Naive thymus-derived CD4-positive, alpha-beta T cell (primary cell): ENCODE measurements at regions not wholly inside any gene's neighbourhood (a gene's known extent, or its start where the extent isn't known, plus 50 kb on each side); places are given as distances from the start of the nearest gene placed in this dataset.

Source experiments
- ATAC-seq: fragments of 150-1000 bp; cut with Tn5 transposase; 2 replicates; pipeline ENCODE4 v1.10.0; 2021; ENCODE audit warnings: mild to moderate bottlenecking, moderate library complexity
- CTCF ChIA-PET: fragments of 350-600 bp; sonication (Branson Sonifier 250); formaldehyde crosslinking; loops from one replicate; lab custom pipeline; 2021; ENCODE audit warnings: antibody characterized with exemption; lab: Charles Lee
- POLR2A ChIA-PET: fragments of 350-600 bp; sonication (Branson Sonifier 250); formaldehyde crosslinking; loops from one replicate; lab custom pipeline; 2021; ENCODE audit warnings: antibody characterized with exemption, inconsistent platforms; lab: Charles Lee
- DNase-seq, 9 donors: peaks; one replicate each; pipeline versions ENCODE4 v3.0.0 to v3.0.0-alpha.2; 2020 to 2022; ENCODE audit warnings: mixed read lengths in 1 of 9
- H3K27ac ChIP-seq: one replicate; pipeline ENCODE4 v1.7.0; 2013; ENCODE audit warnings: mild to moderate bottlenecking, low read depth, low read length, moderate library complexity
- H3K27me3 ChIP-seq, 2 donors: one replicate each; pipeline ENCODE4 v1.7.0; 2013; ENCODE audit warnings: low read length in 2 of 2, mild to moderate bottlenecking in 2 of 2, moderate library complexity in 2 of 2; ENCODE audit not compliant: control insufficient read depth in 2 of 2, insufficient read depth in 2 of 2
- H3K36me3 ChIP-seq, 3 experiments: 1 replicate in 2 of 3; 2 replicates in 1 of 3; pipeline ENCODE4 v1.7.0; 2013; ENCODE audit warnings: low read length in 3 of 3, mild to moderate bottlenecking in 3 of 3, moderate library complexity in 1 of 3; ENCODE audit not compliant: insufficient read depth in 3 of 3, control insufficient read depth in 2 of 3
- H3K4me1 ChIP-seq, 2 donors: one replicate each; pipeline ENCODE4 v1.7.0; 2013; ENCODE audit warnings: low read length in 2 of 2, mild to moderate bottlenecking in 2 of 2, moderate library complexity in 1 of 2; ENCODE audit not compliant: control insufficient read depth in 2 of 2, insufficient read depth in 2 of 2
- H3K4me3 ChIP-seq: 2 replicates; pipeline ENCODE4 v1.7.0; 2013; ENCODE audit warnings: mild to moderate bottlenecking, low read length
- H3K9me3 ChIP-seq, 3 experiments: 1 replicate in 2 of 3; 2 replicates in 1 of 3; pipeline ENCODE4 v1.7.0; 2013; ENCODE audit warnings: low read length in 3 of 3; ENCODE audit not compliant: control insufficient read depth in 2 of 3
- H3K27ac Mint-ChIP-seq, 9 donors: one replicate each; pipeline ENCODE4 v1.8.0; 2020 to 2022; ENCODE audit warnings: mixed read lengths in 9 of 9, mild to moderate bottlenecking in 8 of 9, moderate library complexity in 5 of 9, inconsistent platforms in 2 of 9
- H3K27me3 Mint-ChIP-seq, 5 donors: one replicate each; pipeline ENCODE4 v1.8.0; 2021 to 2022; ENCODE audit warnings: mixed read lengths in 5 of 5, mild to moderate bottlenecking in 1 of 5
- H3K36me3 Mint-ChIP-seq, 5 donors: one replicate each; pipeline ENCODE4 v1.8.0; 2020 to 2022; ENCODE audit warnings: mixed read lengths in 5 of 5, mild to moderate bottlenecking in 3 of 5, inconsistent platforms in 1 of 5
- H3K4me1 Mint-ChIP-seq, 7 donors: one replicate each; pipeline ENCODE4 v1.8.0; 2020 to 2022; ENCODE audit warnings: mixed read lengths in 7 of 7, mild to moderate bottlenecking in 3 of 7, inconsistent platforms in 1 of 7
- H3K4me3 Mint-ChIP-seq, 10 donors: one replicate each; pipeline ENCODE4 v1.8.0; 2020 to 2022; ENCODE audit warnings: mild to moderate bottlenecking in 10 of 10, mixed read lengths in 10 of 10, moderate library complexity in 6 of 10, inconsistent platforms in 2 of 10
- H3K9me3 Mint-ChIP-seq, 11 donors: one replicate each; pipeline ENCODE4 v1.8.0; 2020 to 2022; ENCODE audit warnings: mixed read lengths in 11 of 11, mild to moderate bottlenecking in 4 of 11, inconsistent platforms in 1 of 11, moderate library complexity in 1 of 11
- intact Hi-C, 2 donors: fragments of 100-400 bp; cut with micrococcal nuclease; formaldehyde crosslinking; loops; one replicate each; pipeline ENCODE4 v1.15.1; 2023

DNA sequence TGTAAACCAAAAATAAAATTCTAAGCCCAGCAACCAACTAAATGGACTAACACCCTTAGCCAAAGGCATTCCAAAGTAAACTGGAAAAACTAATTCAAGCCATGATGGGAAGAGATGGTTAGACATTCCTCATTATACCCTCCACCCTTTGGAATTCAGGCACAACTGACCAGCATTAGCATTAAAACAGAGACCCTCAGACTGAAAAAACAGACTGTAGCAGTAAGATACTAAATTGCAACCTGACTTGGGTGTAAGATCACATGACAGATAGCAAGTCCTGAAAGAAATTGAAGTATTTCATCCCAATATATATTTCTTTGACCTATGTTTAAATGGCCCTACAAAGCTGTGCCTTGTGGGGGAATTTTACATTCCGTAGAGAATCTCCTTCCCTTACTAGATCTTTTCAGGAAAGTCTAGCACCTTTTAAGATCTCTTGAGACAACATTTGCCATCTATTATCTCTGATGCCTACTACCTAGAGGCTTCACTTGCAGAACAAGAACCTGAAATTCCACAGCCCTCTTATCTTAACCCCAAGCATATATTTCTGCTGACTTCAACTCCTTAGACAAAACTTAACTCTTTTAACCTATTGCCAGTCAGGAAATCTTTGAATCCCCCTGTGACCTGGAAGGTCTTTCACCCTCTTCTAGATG is 750.2 kb upstream of the IGFBP3 start:
- H3K4me1 ChIP-seq = no peaks in the 10 kb centered on the region
- no peaks in the 10 kb centered on the region for H3K27me3 ChIP-seq
- Mint-ChIP-seq H3K36me3 (no peaks in the 10 kb centered on the region), H3K27ac (no peak overlapping the region), H3K9me3 (peaks cover 0 to 18% (median 4%) of the 10 kb centered on the region in 11 donors), H3K27me3 (peaks cover 0 to 3% (median 0%) of the 10 kb centered on the region in 5 donors), H3K4me3 (no peak overlapping the region), H3K4me1 (no peaks in the 10 kb centered on the region)
- DNase-seq (no peak), ATAC-seq (no peak)
- no peaks in the 10 kb centered on the region for H3K9me3 ChIP-seq
- ChIA-PET POLR2A (no interaction called here), CTCF (no interaction called here)
- intact Hi-C loops = no loop called here
- H3K36me3 ChIP-seq = no peaks in the 10 kb centered on the region
- H3K27ac ChIP-seq = no peak overlapping the region
- H3K4me3 ChIP-seq = no peak overlapping the region

DNA sequence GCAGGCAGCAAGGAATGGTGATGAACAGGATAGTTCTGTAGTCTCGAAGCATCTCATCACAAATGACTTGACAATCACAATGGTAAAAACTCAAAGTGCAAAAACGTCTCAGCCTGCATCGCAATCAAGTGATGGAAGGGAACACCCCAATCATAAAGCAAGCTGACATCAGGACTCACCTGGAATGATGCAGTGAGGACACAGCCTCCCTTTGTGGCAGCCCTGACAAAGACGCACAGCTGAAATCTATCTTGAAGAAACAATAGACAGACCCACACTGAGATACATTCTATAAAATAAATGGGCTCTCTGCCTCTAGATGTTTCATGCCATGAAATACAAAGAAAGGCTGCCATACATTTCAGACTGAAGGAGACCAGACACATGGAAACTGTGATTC is 748.0 kb upstream of the IGFBP3 start:
- Histone ChIP-seq H3K27ac (no peak overlapping the region), H3K36me3 (no peaks in the 10 kb centered on the region), H3K9me3 (no peaks in the 10 kb centered on the region), H3K4me3 (no peak overlapping the region), H3K4me1 (no peaks in the 10 kb centered on the region), H3K27me3 (no peaks in the 10 kb centered on the region)
- no peak for ATAC-seq
- no peak overlapping the region for H3K4me3 Mint-ChIP-seq
- intact Hi-C loops = no loop called here
- H3K4me1 Mint-ChIP-seq = no peaks in the 10 kb centered on the region
- H3K36me3 Mint-ChIP-seq = peaks cover 0 to 5% (median 0%) of the 10 kb centered on the region in 5 donors
- peaks cover 0 to 3% (median 0%) of the 10 kb centered on the region in 5 donors for H3K27me3 Mint-ChIP-seq
- CTCF ChIA-PET = no interaction called here
- DNase-seq = no peak
- peaks cover 0 to 24% (median 5%) of the 10 kb centered on the region in 11 donors for H3K9me3 Mint-ChIP-seq
- H3K27ac Mint-ChIP-seq = no peak overlapping the region
- POLR2A ChIA-PET = no interaction called here

DNA sequence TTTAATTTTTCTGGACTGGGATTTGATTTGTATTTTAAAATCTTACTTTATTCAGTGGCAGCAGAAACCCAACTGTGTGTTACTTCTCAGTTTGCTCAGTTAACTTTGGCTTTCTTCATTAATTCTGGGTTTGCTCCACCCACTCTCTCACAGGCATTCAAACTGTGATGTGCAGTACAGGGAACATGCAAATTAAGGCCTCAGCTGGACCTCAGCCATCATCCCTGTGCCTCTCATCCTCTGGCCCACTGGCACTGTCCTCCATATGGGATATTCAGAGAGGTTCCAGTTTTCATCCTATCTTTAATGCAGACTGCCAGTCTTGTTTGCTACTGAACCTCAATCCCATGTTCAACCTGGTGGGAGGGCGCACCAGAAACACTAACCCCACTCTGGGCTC is 743.4 kb upstream of the IGFBP3 start:
- ChIA-PET POLR2A (no interaction called here), CTCF (no interaction called here)
- ATAC-seq = no peak
- no peaks in the 10 kb centered on the region for H3K4me1 ChIP-seq
- H3K4me3 ChIP-seq = no peak overlapping the region
- Mint-ChIP-seq H3K9me3 (peaks cover 0 to 24% (median 7%) of the 10 kb centered on the region in 11 donors), H3K4me3 (no peak overlapping the region), H3K27ac (no peak overlapping the region), H3K36me3 (peaks cover 0 to 5% (median 0%) of the 10 kb centered on the region in 5 donors), H3K27me3 (no peaks in the 10 kb centered on the region), H3K4me1 (no peaks in the 10 kb centered on the region)
- H3K9me3 ChIP-seq = no peaks in the 10 kb centered on the region
- H3K36me3 ChIP-seq = no peaks in the 10 kb centered on the region
- no peak overlapping the region for H3K27ac ChIP-seq
- intact Hi-C loops = no loop called here
- no peak for DNase-seq
- H3K27me3 ChIP-seq = no peaks in the 10 kb centered on the region

GRCh38 chr7:46663025-46663424 is 742.0 kb upstream of the IGFBP3 start:
- H3K36me3 ChIP-seq = no peaks in the 10 kb centered on the region
- DNase-seq (no peak), ATAC-seq (no peak)
- POLR2A ChIA-PET = no interaction called here
- Mint-ChIP-seq H3K9me3 (peaks cover 0 to 29% (median 10%) of the 10 kb centered on the region in 11 donors), H3K36me3 (peaks cover 0 to 10% (median 0%) of the 10 kb centered on the region in 5 donors), H3K4me3 (no peak overlapping the region), H3K4me1 (no peaks in the 10 kb centered on the region), H3K27ac (no peak overlapping the region), H3K27me3 (no peaks in the 10 kb centered on the region)
- H3K9me3 ChIP-seq = no peaks in the 10 kb centered on the region
- H3K4me3 ChIP-seq = no peak overlapping the region
- intact Hi-C loops = no loop called here
- no peaks in the 10 kb centered on the region for H3K27me3 ChIP-seq
- H3K4me1 ChIP-seq = no peaks in the 10 kb centered on the region
- H3K27ac ChIP-seq = no peak overlapping the region
- CTCF ChIA-PET = no interaction called here

DNA sequence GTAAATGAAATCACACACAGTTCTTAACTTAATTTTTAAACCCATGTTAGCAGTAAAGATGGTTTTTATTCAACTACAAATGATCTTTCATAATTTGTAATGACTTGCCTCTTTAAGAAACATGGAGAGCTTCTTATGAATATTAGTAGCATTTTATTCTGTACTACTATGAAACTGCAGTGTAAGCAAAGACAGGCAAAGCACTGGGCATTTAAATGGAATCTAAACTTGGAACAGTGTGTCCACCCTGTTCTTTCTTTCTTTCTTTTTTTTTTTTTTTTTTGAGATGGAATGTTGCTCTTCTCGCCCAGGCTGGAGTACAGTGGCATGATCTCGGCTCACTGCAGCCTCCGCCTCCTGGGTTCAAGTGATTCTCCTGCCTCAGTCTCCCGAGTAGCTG is 740.4 kb upstream of the IGFBP3 start:
- H3K27me3 Mint-ChIP-seq = no peaks in the 10 kb centered on the region
- H3K27ac Mint-ChIP-seq = no peak overlapping the region
- Histone ChIP-seq H3K9me3 (no peaks in the 10 kb centered on the region), H3K36me3 (no peaks in the 10 kb centered on the region), H3K4me1 (no peaks in the 10 kb centered on the region), H3K27me3 (no peaks in the 10 kb centered on the region), H3K4me3 (no peak overlapping the region), H3K27ac (no peak overlapping the region)
- no peak overlapping the region for H3K4me3 Mint-ChIP-seq
- ATAC-seq = no peak
- ChIA-PET POLR2A (no interaction called here), CTCF (no interaction called here)
- no peaks in the 10 kb centered on the region for H3K4me1 Mint-ChIP-seq
- peaks cover 0 to 10% (median 0%) of the 10 kb centered on the region in 5 donors for H3K36me3 Mint-ChIP-seq
- no peak for DNase-seq
- H3K9me3 Mint-ChIP-seq = peaks cover 0 to 19% (median 8%) of the 10 kb centered on the region in 11 donors
- intact Hi-C loops = no loop called here

DNA sequence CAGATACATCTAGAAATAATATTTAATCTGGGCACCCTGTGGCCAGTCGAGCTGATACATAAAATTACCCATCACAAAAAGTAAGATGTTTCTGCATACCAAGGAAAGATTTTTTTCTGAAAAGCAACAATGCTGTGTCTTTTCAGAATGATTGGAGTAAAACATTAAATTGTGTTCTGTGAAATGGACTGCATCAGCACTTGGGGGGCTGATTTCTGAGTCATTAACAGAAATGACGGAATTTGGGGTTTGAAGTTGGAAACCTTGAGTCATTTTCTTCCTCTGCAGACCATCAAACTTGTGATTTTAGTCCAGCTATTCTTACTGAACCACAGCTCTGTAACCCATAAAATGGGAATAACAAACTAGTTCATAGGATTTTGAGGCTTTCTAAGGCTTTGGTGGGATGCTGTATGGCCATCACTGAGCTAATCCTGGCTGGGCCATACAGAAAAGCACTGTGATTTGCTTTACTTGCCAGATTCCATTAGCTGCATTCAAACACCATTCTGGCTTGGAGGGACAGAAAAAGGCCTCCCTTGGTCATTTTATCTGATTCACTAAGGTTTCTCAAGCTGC is 739.4 kb upstream of the IGFBP3 start:
- no peak overlapping the region for H3K4me3 ChIP-seq
- no peaks in the 10 kb centered on the region for H3K9me3 ChIP-seq
- no peak for DNase-seq
- intact Hi-C loops = no loop called here
- peaks cover 0 to 10% (median 0%) of the 10 kb centered on the region in 5 donors for H3K36me3 Mint-ChIP-seq
- no peaks in the 10 kb centered on the region for H3K4me1 ChIP-seq
- no peak for ATAC-seq
- H3K27me3 ChIP-seq = no peaks in the 10 kb centered on the region
- no peaks in the 10 kb centered on the region for H3K27me3 Mint-ChIP-seq
- no peak overlapping the region for H3K27ac Mint-ChIP-seq
- H3K36me3 ChIP-seq = no peaks in the 10 kb centered on the region
- no peaks in the 10 kb centered on the region for H3K4me1 Mint-ChIP-seq
- ChIA-PET POLR2A (no interaction called here), CTCF (no interaction called here)
- peaks cover 0 to 15% (median 8%) of the 10 kb centered on the region in 11 donors for H3K9me3 Mint-ChIP-seq
- H3K27ac ChIP-seq = no peak overlapping the region
- H3K4me3 Mint-ChIP-seq = no peak overlapping the region

GRCh38 chr7:46658281-46658680 is 737.2 kb upstream of the IGFBP3 start:
- CTCF ChIA-PET = no interaction called here
- no peak for ATAC-seq
- Histone ChIP-seq H3K4me1 (no peaks in the 10 kb centered on the region), H3K27ac (no peak overlapping the region), H3K27me3 (no peaks in the 10 kb centered on the region), H3K9me3 (no peaks in the 10 kb centered on the region), H3K4me3 (no peak overlapping the region), H3K36me3 (no peaks in the 10 kb centered on the region)
- no peaks in the 10 kb centered on the region for H3K4me1 Mint-ChIP-seq
- no peak for DNase-seq
- intact Hi-C loops = no loop called here
- H3K9me3 Mint-ChIP-seq = peaks cover 0 to 15% (median 5%) of the 10 kb centered on the region in 11 donors
- POLR2A ChIA-PET = no interaction called here
- peaks cover 0 to 5% (median 0%) of the 10 kb centered on the region in 5 donors for H3K36me3 Mint-ChIP-seq
- no peak overlapping the region for H3K4me3 Mint-ChIP-seq
- H3K27me3 Mint-ChIP-seq = no peaks in the 10 kb centered on the region
- H3K27ac Mint-ChIP-seq = no peak overlapping the region
